WI38 (cell line): ENCODE measurements at regions not wholly inside any gene's neighbourhood (a gene's known extent, or its start where the extent isn't known, plus 50 kb on each side); places are given as distances from the start of the nearest gene placed in this dataset.

Experiments used
- H3K4me3 ChIP-seq: 2 replicates; pipeline ENCODE4 v1.5.1; 2011; ENCODE audit warnings: low read depth, mild to moderate bottlenecking, control low read depth, low read length
- TF ChIP-seq, protein P1 (sequence below): IDR thresholded peaks from 2 replicates; pipeline ENCODE4 v1.5.1; 2012; ENCODE audit warnings: low read depth, mild to moderate bottlenecking, control low read depth, low read length

DNA sequence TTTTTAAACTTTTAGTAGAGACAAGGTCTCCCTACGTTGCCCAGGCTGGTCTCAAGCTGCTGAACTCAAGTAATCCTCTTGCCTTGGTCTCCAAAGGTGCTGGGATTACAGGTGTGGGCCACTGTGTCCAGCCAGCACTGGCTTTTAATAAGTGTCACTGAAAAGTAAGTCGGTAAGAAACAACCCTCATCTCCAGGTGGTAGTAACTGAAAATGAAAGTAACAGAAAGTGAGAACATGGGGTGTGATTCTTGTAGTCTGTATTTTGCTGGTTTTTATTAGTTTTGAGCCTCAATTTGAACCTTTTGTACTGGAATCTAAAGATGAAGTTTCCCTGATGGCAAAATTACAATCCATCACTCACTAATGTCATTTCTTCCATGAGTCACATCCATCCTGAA, 238.1 kb upstream of the AGA start:
- no peak overlapping the region for H3K4me3 ChIP-seq
- TF ChIP-seq, protein P1, sequence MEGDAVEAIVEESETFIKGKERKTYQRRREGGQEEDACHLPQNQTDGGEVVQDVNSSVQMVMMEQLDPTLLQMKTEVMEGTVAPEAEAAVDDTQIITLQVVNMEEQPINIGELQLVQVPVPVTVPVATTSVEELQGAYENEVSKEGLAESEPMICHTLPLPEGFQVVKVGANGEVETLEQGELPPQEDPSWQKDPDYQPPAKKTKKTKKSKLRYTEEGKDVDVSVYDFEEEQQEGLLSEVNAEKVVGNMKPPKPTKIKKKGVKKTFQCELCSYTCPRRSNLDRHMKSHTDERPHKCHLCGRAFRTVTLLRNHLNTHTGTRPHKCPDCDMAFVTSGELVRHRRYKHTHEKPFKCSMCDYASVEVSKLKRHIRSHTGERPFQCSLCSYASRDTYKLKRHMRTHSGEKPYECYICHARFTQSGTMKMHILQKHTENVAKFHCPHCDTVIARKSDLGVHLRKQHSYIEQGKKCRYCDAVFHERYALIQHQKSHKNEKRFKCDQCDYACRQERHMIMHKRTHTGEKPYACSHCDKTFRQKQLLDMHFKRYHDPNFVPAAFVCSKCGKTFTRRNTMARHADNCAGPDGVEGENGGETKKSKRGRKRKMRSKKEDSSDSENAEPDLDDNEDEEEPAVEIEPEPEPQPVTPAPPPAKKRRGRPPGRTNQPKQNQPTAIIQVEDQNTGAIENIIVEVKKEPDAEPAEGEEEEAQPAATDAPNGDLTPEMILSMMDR, result no peak

DNA sequence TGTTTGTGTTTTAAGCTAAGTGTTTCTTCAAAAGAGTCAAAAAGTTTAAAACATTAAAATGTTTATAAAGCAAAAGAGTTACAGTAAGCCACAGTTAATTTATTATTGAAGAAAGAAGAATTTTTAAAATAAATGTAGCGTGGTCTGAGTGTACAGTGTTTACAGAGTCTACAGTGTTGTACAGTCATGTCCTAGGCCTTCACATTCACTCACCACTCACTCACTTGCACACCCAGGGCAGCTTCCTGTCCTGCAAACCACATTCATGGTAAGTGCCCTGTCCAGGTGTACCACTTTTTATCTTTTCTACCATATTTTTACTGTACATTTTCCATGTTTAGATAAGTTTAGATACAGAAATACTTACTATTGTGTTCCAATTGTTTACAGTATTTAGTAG, 239.7 kb upstream of the AGA start:
- TF ChIP-seq, protein P1, result no peak
- no peak overlapping the region for H3K4me3 ChIP-seq

DNA sequence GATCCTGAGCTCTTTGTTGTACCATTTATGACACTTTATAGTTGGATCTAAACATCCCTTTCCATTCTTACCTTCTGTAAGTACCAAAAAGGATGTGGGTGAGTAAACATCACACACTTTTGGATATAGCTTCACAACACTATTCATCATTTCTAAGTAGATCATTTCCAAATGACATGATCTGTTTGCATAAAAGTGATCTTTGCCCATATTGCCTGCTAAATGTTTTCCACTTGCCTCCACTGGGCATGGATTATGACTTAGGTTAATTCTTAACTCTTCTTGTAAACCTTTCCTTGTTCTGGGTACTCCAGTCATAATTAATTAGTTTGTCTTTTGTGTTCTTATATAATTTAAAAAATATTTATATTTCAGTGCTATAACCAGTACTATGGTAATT, 244.9 kb upstream of the AGA start:
- H3K4me3 ChIP-seq, result no peak overlapping the region
- TF ChIP-seq, protein P1, result no peak

DNA sequence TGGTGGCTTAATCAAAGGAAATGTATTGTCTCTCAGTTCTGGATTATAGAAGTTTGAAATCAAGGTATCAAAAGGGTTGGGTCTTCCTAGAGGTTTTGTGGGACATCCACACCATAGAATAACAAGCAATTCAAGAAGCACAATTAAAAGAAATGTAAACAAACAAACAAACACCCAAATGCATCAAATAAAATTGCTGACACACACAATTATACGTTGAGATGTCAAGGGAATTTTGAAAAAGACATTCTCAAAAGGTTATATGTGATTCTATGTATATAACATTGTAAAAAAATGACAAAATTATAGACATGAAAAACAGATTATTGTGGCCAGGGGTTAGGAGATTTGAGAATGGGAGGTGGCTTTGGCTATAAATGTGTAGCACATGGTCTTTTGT, 250.7 kb upstream of the AGA start:
- TF ChIP-seq, protein P1, result no peak
- no peak overlapping the region for H3K4me3 ChIP-seq

DNA sequence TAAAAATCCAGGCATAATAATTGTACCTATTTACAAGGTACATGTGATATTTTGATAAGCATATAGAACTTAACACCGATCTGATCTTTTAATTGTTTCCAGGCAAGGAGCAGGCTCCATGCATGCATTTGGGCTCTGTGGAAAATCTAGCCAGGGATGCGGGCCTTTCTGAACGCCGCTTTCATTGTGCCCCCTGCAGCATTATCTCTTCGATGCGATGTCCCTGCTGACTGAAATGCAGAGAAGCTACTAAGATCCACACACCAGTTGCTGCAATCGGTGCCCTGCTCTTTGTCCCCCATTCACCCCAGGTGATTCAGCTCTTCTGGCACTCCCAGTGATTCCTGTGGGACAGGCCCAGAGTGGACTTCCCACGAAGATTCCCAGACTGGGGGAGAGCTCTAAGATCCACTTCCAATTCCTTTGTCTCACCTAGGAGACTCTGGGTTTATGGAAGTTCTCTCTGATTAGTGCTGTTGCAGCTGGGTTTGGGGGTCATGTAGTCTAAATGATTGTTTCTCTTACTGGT, 254.3 kb upstream of the AGA start:
- TF ChIP-seq, protein P1, result no peak
- no peak overlapping the region for H3K4me3 ChIP-seq

DNA sequence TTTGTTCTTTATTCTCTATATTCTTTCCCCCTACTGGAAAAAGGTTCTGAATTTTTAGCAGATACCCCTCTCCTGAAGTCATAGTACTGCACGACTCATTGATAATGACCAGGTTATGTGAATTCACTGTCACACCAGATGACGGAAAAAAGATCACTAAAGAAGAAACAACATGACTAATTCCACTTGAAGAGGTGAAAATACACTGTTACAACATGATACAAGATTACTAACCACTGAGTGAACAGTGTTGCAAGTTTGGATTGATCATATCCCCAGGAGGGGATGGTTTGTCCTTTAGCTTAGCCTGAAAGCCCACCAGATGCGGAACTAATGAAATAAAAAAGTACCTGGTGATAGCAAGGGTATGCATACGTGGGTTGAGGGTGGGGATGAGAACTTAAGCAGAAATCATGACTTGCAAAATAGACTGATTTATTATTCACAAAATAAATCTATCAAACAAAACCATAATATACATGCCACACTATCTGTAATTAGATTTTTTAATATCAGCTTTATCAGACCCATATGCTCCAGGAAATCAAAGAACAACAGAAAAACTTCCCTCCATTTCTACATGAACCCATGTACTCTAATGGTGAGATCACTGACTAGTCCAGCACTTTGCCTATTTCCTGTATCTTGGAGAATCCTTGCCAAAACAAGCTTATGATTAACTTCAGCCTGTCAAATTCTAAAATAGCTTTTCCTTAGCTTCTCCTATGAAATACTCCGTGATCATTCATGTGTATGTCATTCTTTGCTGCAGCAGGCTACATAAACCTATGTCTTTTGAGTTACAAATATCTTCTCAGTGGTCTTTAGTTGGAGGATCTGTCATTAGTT, 257.4 kb upstream of the AGA start:
- TF ChIP-seq, protein P1, result no peak

DNA sequence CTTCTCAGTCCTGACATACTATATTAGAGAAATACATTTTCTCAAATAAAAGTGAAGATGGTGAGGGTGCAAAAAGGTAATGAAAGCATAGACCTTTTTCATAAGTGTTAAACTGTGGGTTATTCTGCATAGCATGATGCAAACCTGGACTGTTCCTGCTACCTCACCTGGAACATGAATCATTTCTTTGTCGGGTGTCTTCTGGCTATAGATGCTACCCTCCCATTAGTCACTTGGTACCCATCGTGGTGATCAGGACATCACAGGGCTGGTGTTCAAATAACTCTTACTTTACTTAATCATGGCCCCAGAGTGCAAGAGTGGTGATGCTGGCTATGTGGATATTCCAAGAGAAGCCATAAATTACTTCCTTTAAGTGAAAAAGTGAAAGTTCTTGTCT, 264.7 kb upstream of the AGA start:
- H3K4me3 ChIP-seq, result no peak overlapping the region
- TF ChIP-seq, protein P1, result no peak

More for the DNA sequence above, 257.4 kb upstream of the AGA start:
- H3K4me3 ChIP-seq, result no peak overlapping the region
